K562 (cell line): ENCODE measurements at regions not wholly inside any gene's neighbourhood (a gene's known extent, or its start where the extent isn't known, plus 50 kb on each side); places are given as distances from the start of the nearest gene placed in this dataset.

ENCODE experiments used
- ATAC-seq: fragments of 200-7000 bp; cut with Tn5 transposase; 3 replicates; pipeline ENCODE4 v1.9.1; 2020; ENCODE audit warnings: moderate library complexity
- BruUV-seq: library from RNA; stranded (reverse); fragments of 400-500 nt; replicated peaks from 2 replicates; lab custom pipeline; 2021; lab: Mats Ljungman, UMichigan
- CTCF ChIA-PET: fragments of 300-600 bp; formaldehyde crosslinking; extraction: SDS; loops from one replicate; lab custom pipeline; 2021; ENCODE audit warnings: low intra/inter-chr PET ratio; lab: Yijun Ruan, JAX
- POLR2A ChIA-PET: fragments of 300-600, 350-650 bp; sonication (Branson Sonifier 250); formaldehyde crosslinking; extraction: SDS; loops from one replicate; lab custom pipeline; 2021; ENCODE audit warnings: antibody characterized with exemption, inconsistent platforms; lab: Yijun Ruan, JAX
- DNase-seq, 4 experiments: peaks; one replicate each; pipeline versions ENCODE4 v3.0.0 to v3.0.0-alpha.2; 2011 to 2018; ENCODE audit warnings: low spot score in 3 of 4, mixed read lengths in 3 of 4; ENCODE audit errors: extremely low read depth in 1 of 4
- FAIRE-seq: peaks from 2 replicates; lab custom pipeline; 2011; peaks lifted over from hg19 to GRCh38; lab: Jason Lieb, UNC
- H2AFZ ChIP-seq: 2 replicates; pipeline ENCODE4 v1.6.0; 2011; ENCODE audit warnings: low read depth, low read length, control low read depth, inconsistent platforms
- H3K27ac ChIP-seq: fragments of 200-600 bp; 3 replicates; pipeline ENCODE4 v1.8.0; 2011; ENCODE audit warnings: low read depth, mild to moderate bottlenecking, control low read depth, inconsistent platforms, low read length, moderate library complexity, mixed read lengths; ENCODE audit errors: extremely low read depth
- H3K27me3 ChIP-seq, 2 experiments: fragments of 300-600 bp in 1 of 2; 2 replicates in 1 of 2; 3 replicates in 1 of 2; pipeline versions ENCODE4 v1.6.0 to v1.8.0; 2011; ENCODE audit warnings: inconsistent platforms in 2 of 2, low read length in 2 of 2, mild to moderate bottlenecking in 1 of 2, mixed read lengths in 1 of 2, moderate library complexity in 1 of 2; ENCODE audit not compliant: control insufficient read depth in 2 of 2, insufficient read depth in 2 of 2
- H3K36me3 ChIP-seq: fragments of 300-600 bp; 3 replicates; pipeline ENCODE4 v1.8.0; 2011; ENCODE audit warnings: mild to moderate bottlenecking, low read length, inconsistent platforms; ENCODE audit not compliant: control insufficient read depth, insufficient read depth
- H3K4me1 ChIP-seq, 2 experiments: fragments of 200-600 bp in 1 of 2; replicated peaks in 1 of 2; 2 replicates in 1 of 2; 3 replicates in 1 of 2; pipeline versions ENCODE4 v1.5.1 to v1.8.0; 2011; ENCODE audit warnings: inconsistent platforms in 2 of 2, low read length in 2 of 2, mild to moderate bottlenecking in 1 of 2, mixed read lengths in 1 of 2, moderate library complexity in 1 of 2; ENCODE audit not compliant: control insufficient read depth in 2 of 2, insufficient read depth in 2 of 2
- H3K4me2 ChIP-seq: 2 replicates; pipeline ENCODE4 v1.6.1; 2011; ENCODE audit warnings: low read length, control low read depth, inconsistent platforms, mixed read lengths; ENCODE audit not compliant: insufficient read depth
- H3K4me3 ChIP-seq: fragments of 200-600 bp; sonication (generic), shearing (Covaris generic); 2 replicates; pipeline ENCODE4 v1.5.1; 2016; ENCODE audit warnings: control low read depth, inconsistent platforms
- H3K79me2 ChIP-seq: fragments of 200-600 bp; 3 replicates; pipeline ENCODE4 v1.8.0; 2011; ENCODE audit warnings: low read length, inconsistent platforms; ENCODE audit not compliant: control insufficient read depth, insufficient read depth
- H3K9ac ChIP-seq, 2 experiments: 2 replicates each; pipeline versions ENCODE4 v1.6.0 to v1.6.1; 2011; ENCODE audit warnings: low read depth in 2 of 2, low read length in 2 of 2, control low read depth in 1 of 2, inconsistent platforms in 1 of 2, mild to moderate bottlenecking in 1 of 2, mixed read lengths in 1 of 2; ENCODE audit not compliant: insufficient read depth in 1 of 2
- H3K9me1 ChIP-seq: one replicate; pipeline ENCODE4 v1.6.0; 2011; ENCODE audit warnings: inconsistent platforms, mild to moderate bottlenecking, low read length, moderate library complexity; ENCODE audit not compliant: control insufficient read depth, insufficient read depth
- H3K9me3 ChIP-seq: replicated peaks from 2 replicates; pipeline ENCODE4 v1.5.1; 2011; ENCODE audit warnings: low read depth, low read length, inconsistent platforms; ENCODE audit not compliant: control insufficient read depth, insufficient read depth
- H4K20me1 ChIP-seq: replicated peaks from 2 replicates; pipeline ENCODE4 v1.6.1; 2011; ENCODE audit warnings: low read length, inconsistent platforms, mixed read lengths; ENCODE audit not compliant: control insufficient read depth, insufficient read depth
- CCAR2 ChIP-seq: fragments of 200-400 bp; formaldehyde crosslinking; IDR thresholded peaks from 2 replicates; pipeline ENCODE4 v1.6.1; 2017; ENCODE audit warnings: mild to moderate bottlenecking, low read depth, low read length
- CXXC5 ChIP-seq: fragments of 250-450 bp; sonication (Bioruptor Pico); IDR thresholded peaks from 2 replicates; pipeline ENCODE4 v1.8.0; 2022; ENCODE audit warnings: inconsistent platforms, mild to moderate bottlenecking, moderate library complexity
- OTX1 ChIP-seq: fragments of 450-650 bp; formaldehyde crosslinking; IDR thresholded peaks from 2 replicates; pipeline ENCODE4 v1.4.0; 2022; ENCODE audit warnings: mild to moderate bottlenecking
- RAD21 ChIP-seq, 2 experiments: fragments of 250-450 bp in 1 of 2; fragments of 450-650 bp in 1 of 2; sonication (Bioruptor Pico) in 1 of 2; formaldehyde crosslinking in 1 of 2; IDR thresholded peaks in 1 of 2; conservative IDR thresholded peaks in 1 of 2; 2 replicates each; pipeline versions ENCODE4 v1.4.0 to v1.8.0; 2020 to 2022; ENCODE audit warnings: mild to moderate bottlenecking in 2 of 2, moderate library complexity in 1 of 2
- SP1 ChIP-seq: sonication (generic); formaldehyde crosslinking; IDR thresholded peaks from 2 replicates; pipeline ENCODE4 v1.8.1; 2022; ENCODE audit warnings: mild to moderate bottlenecking, missing genetic modification reagents
- ZBTB26 ChIP-seq: fragments of 450-650 bp; formaldehyde crosslinking; IDR thresholded peaks from 2 replicates; pipeline ENCODE4 v1.4.0; 2022; ENCODE audit warnings: missing genetic modification characterization
- ZNF740 ChIP-seq, 3 experiments: fragments of 200-800 bp in 1 of 3; sonication (Bioruptor generic) in 1 of 3; sonication (generic) in 1 of 3; formaldehyde crosslinking in 1 of 3; IDR thresholded peaks; 2 replicates each; pipeline versions ENCODE4 v1.6.1 to v1.8.0; 2016 to 2022; ENCODE audit warnings: mild to moderate bottlenecking in 2 of 3, missing compliant biosample characterization in 2 of 3, missing genetic modification characterization in 2 of 3, missing genetic modification reagents in 1 of 3
- ZSCAN32 ChIP-seq: fragments of 450-650 bp; formaldehyde crosslinking; IDR thresholded peaks from 2 replicates; pipeline ENCODE4 v1.4.0; 2020; ENCODE audit warnings: mild to moderate bottlenecking, moderate library complexity
- WGBS: fragments of 100-300 bp; shearing (Covaris generic); methylation state at CpG from one replicate; pipeline ENCODE4 v1.1.6; 2016; ENCODE audit warnings: low coverage, mixed read lengths; ENCODE audit not compliant: insufficient coverage; ENCODE audit errors: missing lambda C conversion rate; 5-methylcytosine and 5-hydroxymethylcytosine counted together
- in situ Hi-C: fragments of 300-500 bp; cut with MboI; formaldehyde crosslinking; loops from 4 replicates; pipeline ENCODE4 v1.15.0; 2018; ENCODE audit warnings: inconsistent platforms, mixed read lengths
- intact Hi-C: fragments of 100-400 bp; cut with micrococcal nuclease; formaldehyde crosslinking; loops from 2 replicates; pipeline ENCODE4 v1.14.2; 2022
- TF ChIP-seq, protein P1 (sequence below): fragments of 450-650 bp; formaldehyde crosslinking; conservative IDR thresholded peaks from 2 replicates; pipeline ENCODE4 v1.4.0; 2022; ENCODE audit warnings: mild to moderate bottlenecking, missing genetic modification characterization

DNA sequence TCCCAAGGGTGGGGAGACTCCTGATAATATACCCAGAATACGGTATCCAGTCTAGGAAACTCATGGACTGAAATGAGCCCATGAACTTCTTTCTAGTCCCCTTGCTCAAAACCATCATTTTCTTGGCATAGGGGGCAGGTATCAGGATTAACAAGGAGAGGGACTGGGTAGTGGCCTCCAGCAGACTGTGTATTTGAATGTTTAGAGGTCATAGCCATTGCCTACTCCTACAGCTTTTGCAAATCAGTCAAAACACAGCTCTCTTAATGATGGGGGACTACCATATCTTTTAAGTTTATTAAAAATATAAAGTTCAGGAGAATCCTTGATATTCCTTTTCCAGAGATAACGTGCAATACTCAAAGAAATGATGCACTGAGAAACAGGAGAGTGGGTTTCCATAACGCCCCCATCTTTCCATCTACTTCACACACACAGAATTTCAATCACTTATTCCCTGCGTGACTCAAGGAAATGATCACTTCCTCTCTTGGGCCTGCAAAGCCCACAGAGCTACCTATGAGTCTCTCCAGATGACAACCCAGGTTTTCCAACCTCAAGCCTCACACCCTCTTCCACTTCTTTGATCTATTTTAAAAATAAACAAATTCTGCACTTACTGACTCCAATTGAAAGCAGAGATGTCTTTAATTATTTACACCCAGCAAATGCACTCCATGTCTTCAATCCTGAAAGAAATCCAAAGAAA lies 584.0 kb upstream of the LMCD1 start:
- WGBS: 0% methylated on average over 4 of the region's 4 CpGs
- no peak for DNase-seq
- no TSS peak for BruUV-seq
- H3K79me2 ChIP-seq: no peaks in the 10 kb centered on the region
- no peaks in the 10 kb centered on the region for H3K27me3 ChIP-seq
- no peaks in the 10 kb centered on the region for H4K20me1 ChIP-seq
- FAIRE-seq: no peak
- no peaks in the 10 kb centered on the region for H3K9me1 ChIP-seq
- TF ChIP-seq RAD21 (CRISPR knock-in tag; conservative IDR thresholded peaks at IDR 0.05 in 1 of 2, IDR thresholded peaks at IDR 0.05 in 1 of 2) (no peak), ZBTB26 (CRISPR knock-in tag) (no peak)
- intact Hi-C loops (no loop called here), in situ Hi-C loops (no loop called here)
- peaks cover 2% of the 10 kb centered on the region; the same call in 1 of the 2 replicates for H3K9me3 ChIP-seq
- H3K4me2 ChIP-seq: no peak overlapping the region
- H3K36me3 ChIP-seq: no peaks in the 10 kb centered on the region
- H3K27ac ChIP-seq: no peak overlapping the region
- no peak overlapping the region for H3K9ac ChIP-seq
- no peak overlapping the region for H3K4me3 ChIP-seq
- ATAC-seq: no peak
- ChIA-PET CTCF (no interaction called here), POLR2A (no interaction called here)
- H2AFZ ChIP-seq: no peak overlapping the region
- no peaks in the 10 kb centered on the region for H3K4me1 ChIP-seq

GRCh38 chr3:7920211-7920610 lies 581.4 kb upstream of the LMCD1 start:
- H3K9ac ChIP-seq: no peak overlapping the region
- DNase-seq (no peak), FAIRE-seq (no peak), ATAC-seq (no peak)
- TF ChIP-seq CXXC5 (CRISPR knock-in tag) (no peak), SP1 (CRISPR knock-in tag) (no peak), CCAR2 (no peak), ZSCAN32 (CRISPR knock-in tag) (no peak), OTX1 (no peak), ZNF740 (CRISPR knock-in tag; IDR thresholded peaks at IDR 0.05) (no peak), ZNF740 (tag; IDR thresholded peaks at IDR 0.05) (no peak)
- TF ChIP-seq, protein P1, sequence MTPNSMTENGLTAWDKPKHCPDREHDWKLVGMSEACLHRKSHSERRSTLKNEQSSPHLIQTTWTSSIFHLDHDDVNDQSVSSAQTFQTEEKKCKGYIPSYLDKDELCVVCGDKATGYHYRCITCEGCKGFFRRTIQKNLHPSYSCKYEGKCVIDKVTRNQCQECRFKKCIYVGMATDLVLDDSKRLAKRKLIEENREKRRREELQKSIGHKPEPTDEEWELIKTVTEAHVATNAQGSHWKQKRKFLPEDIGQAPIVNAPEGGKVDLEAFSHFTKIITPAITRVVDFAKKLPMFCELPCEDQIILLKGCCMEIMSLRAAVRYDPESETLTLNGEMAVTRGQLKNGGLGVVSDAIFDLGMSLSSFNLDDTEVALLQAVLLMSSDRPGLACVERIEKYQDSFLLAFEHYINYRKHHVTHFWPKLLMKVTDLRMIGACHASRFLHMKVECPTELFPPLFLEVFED (CRISPR knock-in tag): no peak
- H3K4me2 ChIP-seq: no peak overlapping the region
- CTCF ChIA-PET: no interaction called here
- no peak overlapping the region for H3K4me3 ChIP-seq
- in situ Hi-C loops: no loop called here
- intact Hi-C loops: no loop called here
- 0 out of 2 replicates have a peak, but pooled peaks cover 2% of the 10 kb centered on the region for H3K9me3 ChIP-seq
- H3K9me1 ChIP-seq: no peaks in the 10 kb centered on the region
- no peak overlapping the region for H2AFZ ChIP-seq
- no peak overlapping the region for H3K27ac ChIP-seq
- no TSS peak for BruUV-seq
- H3K79me2 ChIP-seq: no peaks in the 10 kb centered on the region
- WGBS: 0% methylated on average over 6 of the region's 6 CpGs
- POLR2A ChIA-PET: no interaction called here
- H3K4me1 ChIP-seq: no peaks in the 10 kb centered on the region
- no peaks in the 10 kb centered on the region for H3K27me3 ChIP-seq
- no peaks in the 10 kb centered on the region for H4K20me1 ChIP-seq
- no peaks in the 10 kb centered on the region for H3K36me3 ChIP-seq
